ENCODE measurements at regions not wholly inside any gene's neighbourhood (a gene's known extent, or its start where the extent isn't known, plus 50 kb on each side); places are given as distances from the start of the nearest gene placed in this dataset.

DNA sequence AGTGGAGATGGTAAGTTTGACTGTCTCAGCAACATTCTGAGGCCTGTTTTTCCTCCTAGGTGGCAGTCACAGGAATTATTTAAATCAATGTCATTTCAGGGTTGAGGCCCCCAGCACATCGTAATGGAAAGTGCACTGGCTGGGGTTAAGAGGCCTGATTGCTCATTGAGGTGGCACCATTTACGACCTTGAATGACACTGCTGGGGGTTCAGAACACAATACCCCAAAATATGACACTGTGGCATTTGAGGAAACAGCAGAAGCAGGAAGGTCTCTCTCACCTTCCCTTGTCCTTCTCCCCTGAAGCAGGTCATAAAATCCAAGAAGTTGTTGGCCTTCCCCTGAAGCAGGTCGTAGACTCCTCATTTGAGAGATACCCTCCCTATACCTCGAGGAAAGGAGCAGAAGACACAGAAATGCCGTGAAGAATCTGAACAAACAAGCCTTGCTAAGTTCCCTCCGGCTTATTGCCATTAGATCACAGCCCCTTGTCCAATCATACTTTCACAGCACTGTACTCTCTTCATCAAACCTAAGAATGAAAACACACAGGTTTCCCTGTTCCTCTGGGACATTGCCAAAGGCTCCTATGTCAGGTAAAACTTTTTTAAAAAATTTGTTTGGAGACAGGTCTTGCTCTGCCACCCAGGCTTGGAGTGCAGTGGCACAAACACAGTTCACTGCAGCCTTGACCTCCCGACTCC is 71.3 kb downstream of the S1PR1 start:
- TF ChIP-seq, protein P1, sequence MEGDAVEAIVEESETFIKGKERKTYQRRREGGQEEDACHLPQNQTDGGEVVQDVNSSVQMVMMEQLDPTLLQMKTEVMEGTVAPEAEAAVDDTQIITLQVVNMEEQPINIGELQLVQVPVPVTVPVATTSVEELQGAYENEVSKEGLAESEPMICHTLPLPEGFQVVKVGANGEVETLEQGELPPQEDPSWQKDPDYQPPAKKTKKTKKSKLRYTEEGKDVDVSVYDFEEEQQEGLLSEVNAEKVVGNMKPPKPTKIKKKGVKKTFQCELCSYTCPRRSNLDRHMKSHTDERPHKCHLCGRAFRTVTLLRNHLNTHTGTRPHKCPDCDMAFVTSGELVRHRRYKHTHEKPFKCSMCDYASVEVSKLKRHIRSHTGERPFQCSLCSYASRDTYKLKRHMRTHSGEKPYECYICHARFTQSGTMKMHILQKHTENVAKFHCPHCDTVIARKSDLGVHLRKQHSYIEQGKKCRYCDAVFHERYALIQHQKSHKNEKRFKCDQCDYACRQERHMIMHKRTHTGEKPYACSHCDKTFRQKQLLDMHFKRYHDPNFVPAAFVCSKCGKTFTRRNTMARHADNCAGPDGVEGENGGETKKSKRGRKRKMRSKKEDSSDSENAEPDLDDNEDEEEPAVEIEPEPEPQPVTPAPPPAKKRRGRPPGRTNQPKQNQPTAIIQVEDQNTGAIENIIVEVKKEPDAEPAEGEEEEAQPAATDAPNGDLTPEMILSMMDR (IDR thresholded peaks at IDR 0.05): no peak
- TF ChIP-seq, protein P2, sequence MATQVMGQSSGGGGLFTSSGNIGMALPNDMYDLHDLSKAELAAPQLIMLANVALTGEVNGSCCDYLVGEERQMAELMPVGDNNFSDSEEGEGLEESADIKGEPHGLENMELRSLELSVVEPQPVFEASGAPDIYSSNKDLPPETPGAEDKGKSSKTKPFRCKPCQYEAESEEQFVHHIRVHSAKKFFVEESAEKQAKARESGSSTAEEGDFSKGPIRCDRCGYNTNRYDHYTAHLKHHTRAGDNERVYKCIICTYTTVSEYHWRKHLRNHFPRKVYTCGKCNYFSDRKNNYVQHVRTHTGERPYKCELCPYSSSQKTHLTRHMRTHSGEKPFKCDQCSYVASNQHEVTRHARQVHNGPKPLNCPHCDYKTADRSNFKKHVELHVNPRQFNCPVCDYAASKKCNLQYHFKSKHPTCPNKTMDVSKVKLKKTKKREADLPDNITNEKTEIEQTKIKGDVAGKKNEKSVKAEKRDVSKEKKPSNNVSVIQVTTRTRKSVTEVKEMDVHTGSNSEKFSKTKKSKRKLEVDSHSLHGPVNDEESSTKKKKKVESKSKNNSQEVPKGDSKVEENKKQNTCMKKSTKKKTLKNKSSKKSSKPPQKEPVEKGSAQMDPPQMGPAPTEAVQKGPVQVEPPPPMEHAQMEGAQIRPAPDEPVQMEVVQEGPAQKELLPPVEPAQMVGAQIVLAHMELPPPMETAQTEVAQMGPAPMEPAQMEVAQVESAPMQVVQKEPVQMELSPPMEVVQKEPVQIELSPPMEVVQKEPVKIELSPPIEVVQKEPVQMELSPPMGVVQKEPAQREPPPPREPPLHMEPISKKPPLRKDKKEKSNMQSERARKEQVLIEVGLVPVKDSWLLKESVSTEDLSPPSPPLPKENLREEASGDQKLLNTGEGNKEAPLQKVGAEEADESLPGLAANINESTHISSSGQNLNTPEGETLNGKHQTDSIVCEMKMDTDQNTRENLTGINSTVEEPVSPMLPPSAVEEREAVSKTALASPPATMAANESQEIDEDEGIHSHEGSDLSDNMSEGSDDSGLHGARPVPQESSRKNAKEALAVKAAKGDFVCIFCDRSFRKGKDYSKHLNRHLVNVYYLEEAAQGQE (IDR thresholded peaks at IDR 0.05; ENCODE audit: insufficient read depth in 1 of 2, low read depth in 2 of 2, low read length in 1 of 2): no peak

Data from Panc1 (cell line).